ENCODE measurements at regions not wholly inside any gene's neighbourhood (a gene's known extent, or its start where the extent isn't known, plus 50 kb on each side); places are given as distances from the start of the nearest gene placed in this dataset.
"Not testable (repeated sequence)": the region's sequence is repeated elsewhere in the genome, so short reads cannot be mapped to it uniquely, and the experiment has no call there.

DNA sequence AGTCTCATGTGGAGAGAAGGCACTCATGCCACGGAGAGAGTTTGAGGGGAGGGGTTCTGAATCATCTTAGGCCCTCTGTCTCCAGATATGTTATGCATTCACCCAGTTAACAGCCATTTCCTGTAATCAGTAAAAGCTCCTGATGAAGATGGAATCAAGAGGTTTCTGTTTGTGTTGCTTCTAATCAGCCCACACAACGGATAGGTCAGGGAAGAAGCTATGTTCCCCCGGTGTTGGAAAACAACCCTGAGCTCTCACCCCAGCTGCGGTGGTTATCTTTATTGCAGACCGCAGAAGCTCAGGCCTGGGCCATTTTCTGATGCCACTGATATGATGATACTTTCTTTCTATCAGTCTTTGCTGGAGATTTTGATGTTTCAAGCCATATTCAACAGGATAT, 338.5 kb upstream of the ONECUT1 start:
- no peak for DNase-seq (ENCODE audit: low spot score)

DNA sequence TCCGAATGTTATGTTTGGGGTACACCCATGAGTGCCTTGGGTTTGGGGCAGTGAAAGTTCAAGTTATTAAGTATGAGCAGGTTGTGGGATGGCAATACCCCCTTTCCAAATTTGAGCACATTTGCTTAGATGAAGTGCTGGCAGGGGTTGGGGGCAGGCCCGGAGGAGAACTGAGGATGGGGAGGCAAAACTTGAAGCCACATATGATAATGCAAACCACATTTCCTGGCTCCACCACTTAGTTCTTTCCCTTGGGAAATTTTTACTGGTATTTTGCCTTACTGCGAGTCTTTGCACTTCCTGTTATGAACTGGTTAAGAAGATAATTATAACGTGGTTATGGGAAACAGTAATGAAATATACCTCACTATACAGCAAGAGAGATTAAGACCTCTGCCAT, 336.0 kb upstream of the ONECUT1 start:
- no peak for DNase-seq (ENCODE audit: low spot score)

DNA sequence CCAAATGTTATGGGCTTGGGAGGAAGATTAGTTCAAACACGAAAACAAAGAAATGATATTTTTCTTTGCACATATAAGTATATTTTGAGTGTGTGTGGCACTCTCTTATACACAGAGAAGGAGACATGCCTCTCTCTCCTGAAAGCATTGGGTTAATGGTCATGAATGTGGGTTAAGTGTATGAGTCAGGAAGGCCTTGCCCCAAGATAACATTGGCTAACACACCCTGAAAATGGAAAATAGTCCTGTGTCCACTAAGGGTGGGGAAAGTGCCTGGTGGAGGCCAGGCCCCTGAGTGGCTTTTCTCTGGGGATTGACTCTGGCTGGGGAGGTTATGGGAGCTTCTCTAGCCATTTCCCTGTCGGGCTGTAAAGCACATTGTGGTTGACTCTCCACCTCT, 332.7 kb upstream of the ONECUT1 start:
- no peak for DNase-seq (ENCODE audit: low spot score)

DNA sequence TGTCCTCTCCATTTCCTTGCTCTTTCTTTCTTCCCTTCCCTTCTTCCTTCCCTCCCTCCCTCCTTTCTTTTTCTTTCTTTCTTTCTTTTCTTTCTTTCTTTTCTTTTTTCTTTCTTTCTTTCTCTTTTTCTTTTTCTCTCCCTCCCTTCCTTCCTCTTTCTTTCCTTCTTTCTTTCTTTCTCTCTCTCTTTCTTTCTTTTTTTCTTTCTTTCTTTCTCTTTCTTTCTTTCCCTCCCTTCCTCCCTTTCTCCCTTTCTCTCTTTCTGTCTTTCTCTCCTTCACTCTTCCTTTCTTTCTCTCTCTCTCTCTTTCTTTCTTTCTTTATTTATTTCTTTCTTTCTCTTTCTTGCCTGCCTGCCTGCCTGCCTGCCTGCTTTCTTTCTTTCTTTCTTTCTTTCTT, 326.8 kb upstream of the ONECUT1 start:
- DNase-seq (ENCODE audit: low spot score), result not testable (repeated sequence)

DNA sequence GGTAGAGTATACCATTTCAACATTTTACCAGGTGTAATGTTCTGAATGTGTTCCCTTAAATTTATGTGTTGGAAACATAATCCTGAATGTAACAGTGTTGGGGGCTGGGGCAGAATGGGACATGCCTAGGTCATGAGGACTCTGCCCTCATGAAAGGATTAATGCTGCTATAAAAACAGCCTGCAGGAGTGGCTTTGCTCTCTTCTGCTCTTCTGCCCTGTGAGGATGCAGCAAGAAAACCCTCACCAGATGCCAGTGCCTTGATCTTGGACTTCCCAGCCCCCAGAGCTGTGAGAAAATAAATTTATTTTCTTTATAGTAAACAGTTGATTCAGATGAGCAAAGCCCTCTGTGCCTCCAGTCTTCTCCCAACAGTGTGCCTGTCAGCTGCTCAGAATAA, 326.0 kb upstream of the ONECUT1 start:
- no peak for DNase-seq (ENCODE audit: low spot score)

DNA sequence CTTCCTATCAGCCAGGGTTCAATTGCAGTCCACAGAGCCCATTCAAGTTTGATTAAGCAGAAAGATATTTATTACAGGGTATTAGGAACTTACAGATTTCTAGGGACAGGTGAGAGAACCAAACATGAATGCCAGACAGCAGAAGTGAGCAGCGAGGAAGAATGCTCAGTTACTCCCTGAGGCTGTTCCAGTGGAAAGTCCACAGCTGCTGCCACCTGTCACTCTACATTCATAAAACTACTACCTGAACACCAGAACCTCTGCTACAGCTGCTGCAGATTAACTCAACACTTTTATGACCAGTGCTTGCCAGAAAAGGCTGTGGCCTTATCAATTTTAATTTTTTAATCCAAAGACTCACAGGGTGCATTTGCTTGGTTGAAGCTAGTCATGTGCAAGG, 325.4 kb upstream of the ONECUT1 start:
- DNase-seq (ENCODE audit: low spot score), result no peak

DNA sequence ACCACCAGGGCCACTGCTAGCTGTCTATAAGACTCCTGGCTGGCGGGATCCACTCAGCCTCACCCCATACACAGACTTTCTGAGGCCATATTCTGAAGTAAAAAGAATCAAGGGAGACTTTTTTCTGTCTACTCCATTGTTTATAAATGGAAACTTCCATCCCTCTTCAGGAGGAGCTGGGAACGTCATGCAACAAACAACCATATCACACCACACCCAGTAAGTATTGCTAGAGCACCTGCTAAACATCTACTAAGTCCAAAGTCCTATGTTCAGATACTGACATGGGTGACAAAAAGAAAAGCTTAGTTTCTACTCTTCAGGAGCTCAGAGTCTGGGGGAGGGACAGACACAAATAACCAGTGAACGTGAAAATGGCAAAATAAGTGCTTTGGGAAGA, 324.8 kb upstream of the ONECUT1 start:
- peak; percentile 12 for DNase-seq (ENCODE audit: low spot score)

DNA sequence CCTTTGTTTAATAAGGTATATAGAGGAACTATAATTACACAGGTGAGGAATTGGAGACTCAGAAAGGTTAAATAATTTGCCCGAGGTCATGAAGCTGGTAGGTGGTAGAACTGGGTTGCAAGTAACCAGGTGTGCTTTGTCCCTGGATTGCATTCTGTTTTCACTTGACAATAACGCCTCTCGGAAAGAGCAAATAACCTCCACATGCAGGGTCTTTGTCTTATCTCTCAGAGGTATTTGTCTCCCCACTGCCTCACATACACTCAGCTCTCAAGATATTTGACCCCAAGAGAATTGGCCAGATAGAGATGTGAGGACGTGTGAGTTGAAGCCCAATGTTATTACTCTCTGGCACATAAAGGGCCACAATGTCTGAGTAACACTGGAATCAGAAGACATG, 320.9 kb upstream of the ONECUT1 start:
- no peak for DNase-seq (ENCODE audit: low spot score)

DNA sequence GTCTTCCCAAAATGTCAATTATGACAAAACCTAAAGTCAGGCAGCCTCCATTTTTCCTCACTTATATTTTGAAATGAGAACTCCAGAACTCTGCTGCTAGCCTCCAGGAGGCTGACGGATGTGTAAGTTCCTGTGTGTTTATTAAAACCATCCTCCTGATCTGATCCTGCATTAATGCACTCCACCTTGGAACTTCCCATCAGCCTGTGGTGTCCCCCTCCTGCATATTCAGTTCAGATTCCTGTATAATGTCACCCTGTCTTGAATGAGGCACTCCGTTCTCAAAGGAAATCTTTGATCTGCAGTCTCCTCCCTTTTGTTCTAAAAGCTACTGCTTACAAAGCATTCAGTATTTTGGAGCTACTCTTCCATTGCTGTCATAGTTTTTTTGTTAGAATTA, 318.2 kb upstream of the ONECUT1 start:
- DNase-seq (ENCODE audit: low spot score), result no peak

DNA sequence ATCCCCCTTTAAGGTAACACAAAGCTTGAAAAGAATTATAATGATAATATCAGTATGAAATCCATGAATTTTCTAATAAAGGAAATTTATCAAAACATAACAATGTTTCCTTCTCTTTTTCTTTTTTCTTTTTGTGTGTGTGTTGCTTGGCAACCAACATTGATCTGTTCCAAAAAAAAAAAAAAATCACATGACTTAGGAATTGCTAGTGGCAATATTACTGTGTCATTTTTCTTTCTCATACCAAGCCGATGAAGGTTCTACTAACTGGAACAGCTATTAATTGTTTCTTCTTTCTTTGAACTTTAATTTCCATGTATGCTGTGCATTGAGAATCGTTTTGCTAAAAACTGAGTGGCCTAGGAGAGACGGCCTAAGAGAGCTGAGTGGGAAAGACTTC, 317.7 kb upstream of the ONECUT1 start:
- DNase-seq (ENCODE audit: low spot score), result no peak

DNA sequence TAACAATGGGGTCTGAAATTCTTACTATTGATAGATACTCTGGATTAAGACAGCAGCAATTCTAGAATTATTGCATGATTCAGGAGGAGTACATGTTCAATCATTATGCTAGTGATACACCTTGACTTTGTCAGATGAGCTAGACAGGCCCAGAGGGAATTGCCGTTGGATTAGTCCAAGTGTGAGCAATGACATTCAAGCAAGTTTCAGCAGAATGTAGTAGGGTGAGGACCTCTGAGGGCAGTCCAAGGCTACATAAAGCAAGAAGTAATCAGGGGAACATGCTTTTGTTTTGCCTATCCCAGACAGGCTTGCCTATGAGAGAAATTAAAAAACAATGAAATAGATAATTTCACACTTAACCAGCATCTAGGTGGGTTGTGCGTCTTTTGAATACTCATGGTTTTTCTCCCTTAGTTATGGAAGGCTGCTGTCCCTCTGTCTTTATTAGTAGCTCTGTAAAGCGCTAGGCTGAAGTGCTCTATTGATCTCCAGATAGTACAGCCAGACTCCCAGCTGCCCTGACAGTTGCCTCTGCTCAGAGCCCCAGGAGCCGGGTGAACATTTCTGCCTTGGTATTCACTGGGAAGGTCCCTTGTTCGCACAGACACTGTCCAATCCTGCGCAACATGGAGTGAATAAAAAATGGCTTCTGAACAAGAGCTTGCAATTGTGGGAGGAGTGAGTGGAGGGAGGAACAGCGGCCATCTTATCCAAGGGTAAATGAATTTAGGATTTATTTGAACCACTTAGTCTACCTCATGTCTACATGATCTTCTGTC, 316.6 kb upstream of the ONECUT1 start:
- DNase-seq (ENCODE audit: low spot score), result no peak

DNA sequence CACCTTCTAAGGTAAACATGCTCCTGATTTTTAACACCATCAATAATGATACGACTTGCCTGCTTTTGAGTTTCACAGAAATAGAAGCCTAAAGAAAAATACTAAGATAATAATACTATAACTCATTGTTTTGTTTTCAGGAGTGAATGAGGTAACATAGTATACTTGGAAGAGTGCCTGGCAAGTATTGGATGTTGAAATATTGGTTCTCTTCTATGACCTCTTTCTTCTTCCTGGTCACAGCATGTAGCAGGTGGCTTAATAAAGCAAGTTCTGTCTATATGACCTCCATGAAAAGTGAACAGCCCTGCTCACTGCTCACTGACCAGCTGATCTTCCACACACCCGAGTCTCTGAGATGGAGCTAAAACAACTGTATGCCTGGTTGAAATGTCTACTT, 312.3 kb upstream of the ONECUT1 start:
- DNase-seq (ENCODE audit: low spot score), result no peak

DNA sequence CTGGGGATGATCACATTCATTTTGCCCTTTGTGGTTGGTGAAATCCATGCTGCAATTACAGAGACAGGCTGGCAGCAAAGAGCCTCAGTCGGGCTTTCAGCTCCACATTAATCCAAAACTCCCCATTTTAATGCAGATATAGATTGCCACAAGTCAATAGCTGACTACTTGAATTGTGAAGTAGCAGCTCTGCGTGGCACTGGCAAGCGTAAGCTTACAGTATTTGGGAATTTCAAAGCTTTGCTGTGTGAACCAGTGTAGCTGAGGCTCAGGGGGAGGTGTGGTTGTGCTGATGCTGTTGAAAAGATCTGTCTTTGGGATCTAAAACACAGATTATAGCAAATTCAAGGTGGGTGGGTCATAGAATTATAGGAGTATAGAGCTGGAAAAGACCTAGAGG, 290.3 kb upstream of the ONECUT1 start:
- DNase-seq (ENCODE audit: low spot score), result no peak

DNA sequence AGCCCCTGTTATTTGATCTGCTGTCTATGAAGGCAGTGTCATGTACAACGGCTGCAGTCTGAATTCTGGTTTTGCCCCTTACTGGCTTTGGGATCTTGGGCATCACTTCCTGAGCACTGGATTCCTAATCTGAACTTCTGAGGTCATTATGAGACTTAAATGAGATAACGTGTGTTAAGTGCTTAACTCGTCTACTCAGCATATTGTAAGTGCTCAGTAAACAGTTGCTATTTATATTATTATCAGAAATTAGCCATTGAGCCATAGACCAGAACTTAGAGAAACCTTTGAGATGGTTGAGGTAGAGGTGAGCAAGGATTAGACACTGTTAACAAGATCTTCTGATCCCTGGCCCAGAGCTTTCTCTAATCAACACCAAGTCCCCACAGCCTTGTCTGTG, 284.1 kb upstream of the ONECUT1 start:
- DNase-seq (ENCODE audit: low spot score), result no peak

DNA sequence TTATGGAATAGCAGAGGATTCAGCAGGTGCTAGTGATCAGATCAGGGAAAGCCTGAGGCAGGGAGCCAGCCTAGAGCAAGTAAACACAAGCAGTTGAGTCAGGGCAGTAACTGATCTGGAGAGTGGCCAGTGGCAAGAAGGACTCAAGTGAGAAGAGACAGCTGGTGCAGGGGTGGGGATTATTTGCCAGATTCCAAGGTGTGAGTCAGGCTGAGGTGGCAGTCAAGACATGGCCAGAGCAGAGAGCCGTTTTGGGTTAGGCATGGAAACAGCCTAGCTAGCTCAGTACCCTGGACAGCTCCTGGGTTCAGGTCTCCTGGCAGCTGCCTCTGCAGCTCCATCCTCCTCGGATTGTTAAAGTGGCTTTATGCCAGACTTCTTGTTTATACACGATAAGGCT, 281.9 kb upstream of the ONECUT1 start:
- peak; percentile 40 for DNase-seq (ENCODE audit: low spot score)

DNA sequence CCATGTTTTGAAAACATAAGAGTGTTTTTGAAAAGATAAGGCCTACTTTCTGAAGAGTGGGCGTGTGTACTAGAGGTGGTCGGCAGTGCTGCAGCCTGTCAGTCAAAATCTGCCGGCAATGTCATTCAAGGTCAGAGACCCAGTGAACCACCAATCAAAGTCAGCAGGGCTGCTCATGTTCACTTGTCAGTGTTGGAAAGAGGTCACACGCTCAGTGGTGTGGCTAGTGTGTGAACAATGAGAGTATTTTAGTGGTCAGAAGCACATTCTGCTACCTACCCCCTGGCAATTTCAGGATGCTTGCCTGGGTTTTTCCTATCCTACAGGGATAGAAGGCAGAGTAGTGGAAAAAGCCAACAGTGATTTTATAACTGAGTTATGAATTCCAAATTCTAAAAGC, 278.5 kb upstream of the ONECUT1 start:
- DNase-seq (ENCODE audit: low spot score), result no peak

DNA sequence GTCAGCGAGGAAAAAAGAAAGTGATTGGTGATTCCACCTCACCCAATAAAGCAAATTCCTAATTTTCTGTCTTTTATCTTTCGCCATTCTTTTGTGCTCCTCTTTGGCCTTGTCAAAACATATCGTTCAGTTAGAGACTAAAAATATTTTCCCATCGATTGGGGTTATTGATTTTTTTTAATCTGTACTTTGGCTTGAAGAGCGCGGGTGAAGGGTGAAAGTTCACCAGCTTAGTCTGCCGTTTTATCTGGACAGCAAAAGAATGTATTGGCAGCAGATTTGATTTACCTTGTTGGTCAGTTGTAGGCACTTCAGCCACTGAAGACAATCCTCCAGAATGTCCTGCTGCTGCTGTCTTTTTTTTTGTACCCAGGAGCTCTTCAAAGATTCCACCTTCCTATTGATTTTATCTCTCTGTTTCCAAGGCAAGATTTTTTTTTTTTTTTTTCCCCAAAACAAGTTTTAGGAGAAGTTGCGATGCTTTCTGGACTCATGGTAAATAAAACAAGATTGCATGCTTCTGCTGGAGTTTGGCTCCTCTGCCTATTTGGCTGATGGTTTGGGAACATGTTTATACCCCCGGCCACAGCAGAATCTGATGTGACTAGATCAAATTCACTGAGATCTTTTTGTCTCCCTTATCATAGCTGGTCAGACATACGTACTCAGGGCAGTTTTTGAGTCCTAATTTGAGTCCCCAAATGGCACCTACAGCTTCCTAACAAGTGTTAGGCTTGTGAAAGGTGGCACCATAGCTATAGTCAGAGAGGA, 269.3 kb upstream of the ONECUT1 start:
- no peak for DNase-seq (ENCODE audit: low spot score)

DNA sequence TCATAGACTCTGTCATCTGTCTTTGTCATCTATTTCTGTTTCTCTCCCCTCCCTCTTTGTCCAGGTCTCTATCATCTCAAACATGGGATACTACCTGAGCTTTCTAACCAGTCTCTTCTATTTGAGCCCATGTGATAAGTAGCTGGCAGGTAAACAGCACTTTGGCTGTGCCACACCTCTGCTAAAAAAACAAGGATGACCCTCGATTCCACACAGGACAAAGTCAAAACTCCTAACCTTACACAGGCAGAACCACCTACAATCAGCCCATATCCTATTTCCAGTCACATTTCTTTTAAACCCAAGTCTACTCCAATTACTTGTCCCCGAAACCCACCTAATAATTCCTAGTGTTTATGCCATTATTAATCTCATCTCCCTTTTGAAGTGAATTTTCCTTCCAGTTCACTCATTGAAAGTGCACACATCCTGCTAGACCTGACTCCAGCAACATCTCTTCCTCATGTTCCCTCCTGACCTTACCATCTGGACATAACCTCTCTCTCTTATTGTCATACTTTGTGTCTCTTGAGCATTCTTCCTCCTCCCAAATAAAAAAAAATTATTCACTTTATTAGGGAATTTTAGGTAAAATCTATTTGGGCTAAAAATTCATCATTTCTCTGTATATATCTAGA, 256.1 kb upstream of the ONECUT1 start:
- DNase-seq (ENCODE audit: low spot score), result no peak

DNA sequence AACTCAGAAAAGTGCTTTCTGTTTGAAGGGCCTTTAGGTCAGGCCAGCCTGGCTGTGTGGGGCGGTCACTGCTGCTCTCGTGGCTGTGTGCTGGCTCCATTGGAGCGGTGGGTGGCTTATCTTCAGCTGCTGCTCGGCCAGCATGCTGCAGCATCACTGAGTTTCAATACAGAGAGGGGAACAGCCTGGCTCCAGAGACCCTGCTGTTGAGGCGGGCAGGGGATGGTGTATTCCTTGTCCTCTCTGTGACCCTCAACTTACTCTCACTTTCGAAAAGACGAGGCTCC, 248.5 kb upstream of the ONECUT1 start:
- no peak for DNase-seq (ENCODE audit: low spot score)

DNA sequence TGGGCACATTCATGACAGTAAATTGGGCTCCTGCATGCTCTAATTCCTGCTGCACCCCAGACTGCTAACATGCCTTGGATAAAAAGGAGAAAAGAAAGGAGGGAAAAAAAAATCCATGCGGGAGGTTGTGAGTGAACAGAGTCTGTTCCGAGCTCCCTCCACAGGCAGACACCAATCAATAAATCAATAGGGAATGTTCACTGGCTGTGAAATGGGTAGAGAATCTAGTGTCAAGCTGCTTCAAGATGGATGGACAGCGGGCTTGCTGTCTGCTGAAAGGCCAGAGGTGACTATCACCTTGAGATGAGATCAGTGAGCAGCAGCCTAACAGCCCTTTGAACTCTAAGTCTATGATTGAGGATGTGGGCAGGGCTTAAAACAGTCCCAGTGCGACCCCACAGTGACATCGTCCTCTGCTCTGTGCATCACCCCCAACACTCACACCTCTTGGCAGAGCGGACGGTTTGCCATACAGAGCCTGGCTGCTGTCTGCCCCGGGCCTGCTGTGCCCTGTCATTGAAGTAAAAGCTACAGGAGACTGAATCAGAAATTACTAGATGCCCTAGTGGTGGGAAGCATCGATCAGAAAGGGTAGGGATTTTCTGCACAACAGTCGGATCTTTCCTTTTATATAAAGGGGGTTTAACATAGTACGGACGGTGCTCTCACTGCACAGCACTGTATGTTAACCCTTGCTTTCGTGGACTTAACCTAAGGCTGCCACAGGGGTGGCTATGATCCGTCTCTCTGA, 247.9 kb upstream of the ONECUT1 start:
- DNase-seq (ENCODE audit: low spot score), result no peak

DNA sequence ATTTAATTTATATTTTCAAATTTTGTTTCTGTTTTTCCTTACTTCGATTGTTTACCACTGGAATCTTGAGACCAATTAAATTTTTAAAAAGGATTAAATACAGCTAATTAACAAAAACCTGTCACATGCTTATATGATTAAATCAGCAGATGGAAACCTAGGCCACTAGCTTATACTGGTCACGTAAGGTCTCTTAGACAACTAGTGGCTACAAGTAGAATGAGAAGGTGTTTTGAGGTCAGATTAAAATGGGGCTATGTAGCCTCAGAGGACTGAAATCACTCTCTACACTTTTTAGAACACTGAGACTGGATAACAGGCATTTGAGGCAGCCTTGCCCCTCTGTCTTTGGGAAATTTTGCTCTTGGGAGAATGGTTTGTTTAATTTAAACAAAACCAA, 246.5 kb upstream of the ONECUT1 start:
- no peak for DNase-seq (ENCODE audit: low spot score)

DNA sequence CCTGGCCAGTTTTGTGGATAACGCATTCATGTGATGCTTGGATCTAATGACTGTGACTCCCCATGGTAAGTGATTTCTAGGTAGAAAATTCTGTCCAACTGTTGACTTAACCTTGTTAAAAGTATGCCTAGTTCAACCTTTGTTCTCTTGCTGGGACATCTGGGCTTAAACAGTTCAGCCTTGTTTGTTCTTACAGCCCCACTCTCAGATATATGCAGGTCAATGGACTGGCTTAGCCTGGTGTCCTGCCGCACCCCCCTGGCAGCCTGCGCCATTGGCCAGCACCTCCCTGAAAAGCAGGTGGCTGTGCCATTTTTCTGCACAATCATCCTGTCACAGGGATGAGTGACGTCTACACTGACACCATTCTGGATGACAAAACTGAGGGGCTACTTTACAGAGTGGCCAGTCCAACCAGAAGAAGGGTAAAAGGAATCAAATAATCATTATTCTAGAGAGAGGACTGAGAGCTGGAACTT, 244.7 kb upstream of the ONECUT1 start:
- peak; percentile 33 for DNase-seq (ENCODE audit: low spot score)

DNA sequence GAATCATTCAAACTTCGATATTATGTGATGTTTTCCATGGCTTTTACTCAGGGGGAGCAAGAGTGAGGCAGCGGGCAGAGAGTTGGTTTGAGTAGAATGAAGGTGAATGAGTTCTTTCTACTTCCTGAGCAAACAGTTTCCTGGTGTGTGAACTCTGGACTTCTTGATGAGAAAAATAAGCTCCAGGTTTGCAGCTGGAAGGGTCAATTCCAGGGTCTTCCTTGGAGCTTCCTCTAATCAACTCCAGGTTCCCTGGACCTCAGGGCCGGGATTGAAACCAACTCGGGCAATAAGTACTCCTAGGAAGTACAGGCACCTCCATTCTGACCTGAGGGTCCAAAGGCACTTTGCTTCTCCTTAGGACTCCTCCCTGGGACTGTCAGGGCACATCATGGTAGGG, 243.6 kb upstream of the ONECUT1 start:
- no peak for DNase-seq (ENCODE audit: low spot score)

All from HuH-7.5 (cell line).